Endodermal cell (in vitro differentiated cells): ENCODE measurements at regions not wholly inside any gene's neighbourhood (a gene's known extent, or its start where the extent isn't known, plus 50 kb on each side); places are given as distances from the start of the nearest gene placed in this dataset.

Experiments
- DNase-seq: peaks from one replicate; pipeline ENCODE4 v3.0.0-alpha.2; 2017
- H3K27ac ChIP-seq: 2 replicates; pipeline ENCODE4 v1.5.1; 2013; ENCODE audit warnings: mild to moderate bottlenecking, low read depth, low read length, moderate library complexity
- H3K27me3 ChIP-seq: 2 replicates; pipeline ENCODE4 v1.6.1; 2013; ENCODE audit warnings: mild to moderate bottlenecking, low read length, moderate library complexity; ENCODE audit not compliant: insufficient read depth, control insufficient read depth, poor library complexity, severe bottlenecking
- H3K36me3 ChIP-seq: 2 replicates; pipeline ENCODE4 v1.7.0; 2013; ENCODE audit warnings: mild to moderate bottlenecking, low read length, moderate library complexity; ENCODE audit not compliant: control insufficient read depth, insufficient read depth
- H3K4me1 ChIP-seq: one replicate; pipeline ENCODE4 v1.7.0; 2013; ENCODE audit warnings: low read length; ENCODE audit not compliant: control insufficient read depth, insufficient read depth
- H3K4me3 ChIP-seq: 2 replicates; pipeline ENCODE4 v1.5.1; 2013; ENCODE audit warnings: mild to moderate bottlenecking, low read length, moderate library complexity
- H3K9ac ChIP-seq: 2 replicates; pipeline ENCODE4 v1.6.1; 2013; ENCODE audit warnings: mild to moderate bottlenecking, low read length, moderate library complexity; ENCODE audit not compliant: poor library complexity, severe bottlenecking; ENCODE audit errors: extremely low read depth
- H3K9me3 ChIP-seq: 2 replicates; pipeline ENCODE4 v1.6.1; 2013; ENCODE audit warnings: mild to moderate bottlenecking, low read length, moderate library complexity; ENCODE audit not compliant: control insufficient read depth
- H3K27ac Mint-ChIP-seq: 2 replicates; pipeline ENCODE4 v1.8.0; 2020; ENCODE audit warnings: mixed read lengths
- H3K27me3 Mint-ChIP-seq: 2 replicates; pipeline ENCODE4 v1.8.0; 2021; ENCODE audit warnings: mild to moderate bottlenecking, mixed read lengths; ENCODE audit not compliant: insufficient read depth
- H3K36me3 Mint-ChIP-seq: 2 replicates; pipeline ENCODE4 v1.8.0; 2020; ENCODE audit warnings: low read depth, mixed read lengths
- H3K4me1 Mint-ChIP-seq: 2 replicates; pipeline ENCODE4 v1.8.0; 2020; ENCODE audit warnings: mixed read lengths
- H3K4me3 Mint-ChIP-seq: 2 replicates; pipeline ENCODE4 v1.8.0; 2020; ENCODE audit warnings: mild to moderate bottlenecking, moderate library complexity, mixed read lengths
- H3K9me3 Mint-ChIP-seq: 2 replicates; pipeline ENCODE4 v1.8.0; 2020; ENCODE audit warnings: mild to moderate bottlenecking, mixed read lengths
- WGBS, 2 experiments: methylation state at CpG; one replicate each; pipeline versions ENCODE4 v1.1.5 to v1.1.7; 2013; ENCODE audit warnings: missing lambda C conversion rate in 2 of 2, mixed read lengths in 1 of 2; ENCODE audit not compliant: insufficient coverage in 1 of 2, insufficient read length in 1 of 2; 5-methylcytosine and 5-hydroxymethylcytosine counted together
- TF ChIP-seq, protein P1 (sequence below): fragments of 200-600 bp; sonication (generic); conservative IDR thresholded peaks from 2 replicates; pipeline ENCODE4 v1.5.0; 2021; ENCODE audit warnings: antibody characterized with exemption, mild to moderate bottlenecking

DNA sequence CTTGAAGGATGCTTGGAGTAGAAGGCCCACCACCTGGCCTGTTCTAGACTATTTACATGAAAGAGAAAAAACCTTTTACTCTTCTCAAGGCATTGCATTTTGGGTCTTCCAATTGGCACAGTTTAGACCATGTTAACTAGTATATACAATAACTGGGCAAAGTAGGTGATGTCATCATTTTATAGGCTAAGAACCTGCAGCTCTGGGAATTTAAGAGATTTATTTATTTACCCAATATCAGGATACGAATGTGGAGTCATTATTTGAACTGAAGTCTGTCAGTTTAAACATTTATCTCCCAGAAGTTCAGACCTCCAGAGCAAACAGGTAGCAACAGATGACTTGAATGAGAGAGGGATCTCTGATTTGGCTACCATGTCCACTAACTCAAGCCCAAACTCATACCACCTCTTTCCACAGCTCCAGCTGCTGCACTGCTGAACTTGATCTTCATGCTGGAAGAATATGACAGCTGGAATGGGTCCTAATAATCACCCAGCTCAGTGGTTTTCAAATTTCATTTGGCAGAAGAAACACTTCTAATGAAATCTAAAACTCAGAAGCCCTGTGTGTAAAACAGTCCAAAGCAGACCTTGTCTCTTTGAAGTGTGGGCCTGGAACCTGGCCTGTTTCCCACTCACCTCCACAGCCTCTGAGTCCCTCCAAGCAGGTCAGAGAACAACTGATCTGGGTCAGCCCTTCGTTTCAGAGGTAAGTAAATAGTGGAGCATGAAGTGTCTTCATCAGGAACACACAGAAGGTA is 179.2 kb downstream of the EMP1 start:
- Histone ChIP-seq H3K4me3 (peak overlapping the region; percentile 9), H3K27ac (no peak overlapping the region), H3K9me3 (peaks cover 8% of the 10 kb centered on the region), H3K36me3 (no peaks in the 10 kb centered on the region), H3K9ac (no peak overlapping the region), H3K4me1 (peaks cover 10% of the 10 kb centered on the region), H3K27me3 (peaks cover 53% of the 10 kb centered on the region)
- TF ChIP-seq, protein P1, sequence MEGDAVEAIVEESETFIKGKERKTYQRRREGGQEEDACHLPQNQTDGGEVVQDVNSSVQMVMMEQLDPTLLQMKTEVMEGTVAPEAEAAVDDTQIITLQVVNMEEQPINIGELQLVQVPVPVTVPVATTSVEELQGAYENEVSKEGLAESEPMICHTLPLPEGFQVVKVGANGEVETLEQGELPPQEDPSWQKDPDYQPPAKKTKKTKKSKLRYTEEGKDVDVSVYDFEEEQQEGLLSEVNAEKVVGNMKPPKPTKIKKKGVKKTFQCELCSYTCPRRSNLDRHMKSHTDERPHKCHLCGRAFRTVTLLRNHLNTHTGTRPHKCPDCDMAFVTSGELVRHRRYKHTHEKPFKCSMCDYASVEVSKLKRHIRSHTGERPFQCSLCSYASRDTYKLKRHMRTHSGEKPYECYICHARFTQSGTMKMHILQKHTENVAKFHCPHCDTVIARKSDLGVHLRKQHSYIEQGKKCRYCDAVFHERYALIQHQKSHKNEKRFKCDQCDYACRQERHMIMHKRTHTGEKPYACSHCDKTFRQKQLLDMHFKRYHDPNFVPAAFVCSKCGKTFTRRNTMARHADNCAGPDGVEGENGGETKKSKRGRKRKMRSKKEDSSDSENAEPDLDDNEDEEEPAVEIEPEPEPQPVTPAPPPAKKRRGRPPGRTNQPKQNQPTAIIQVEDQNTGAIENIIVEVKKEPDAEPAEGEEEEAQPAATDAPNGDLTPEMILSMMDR, result no peak
- peaks cover 14% of the 10 kb centered on the region for H3K9me3 Mint-ChIP-seq
- peaks cover 81% of the 10 kb centered on the region for H3K4me1 Mint-ChIP-seq
- no peak overlapping the region for H3K27ac Mint-ChIP-seq
- WGBS, 2 experiments, result 90 to 100% methylated on average over 1 to 2 of the region's 2 CpGs
- no peak for DNase-seq
- peaks cover 63% of the 10 kb centered on the region for H3K27me3 Mint-ChIP-seq
- H3K36me3 Mint-ChIP-seq, result peaks cover 2% of the 10 kb centered on the region
- no peak overlapping the region for H3K4me3 Mint-ChIP-seq

DNA sequence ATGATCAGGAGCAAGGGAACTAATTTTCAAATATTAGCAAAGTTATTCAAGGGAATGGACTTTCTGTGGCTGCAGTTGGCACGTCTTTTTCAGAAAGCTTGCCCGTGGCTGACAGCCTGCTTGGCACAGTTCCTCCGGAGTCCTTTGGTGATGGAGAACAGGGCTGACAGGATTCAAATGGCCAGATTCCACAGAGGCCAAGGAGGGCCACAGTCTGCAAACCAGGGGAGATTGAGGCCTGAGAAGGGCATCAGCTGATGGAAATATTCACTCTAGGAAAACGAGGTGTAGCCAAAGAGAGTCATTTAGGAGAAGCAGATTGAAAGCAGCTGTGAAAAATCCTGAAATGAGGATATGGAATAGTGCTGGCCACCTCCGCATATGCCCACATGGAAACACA is 178.3 kb downstream of the EMP1 start:
- peaks cover 10% of the 10 kb centered on the region for H3K4me1 ChIP-seq
- peaks cover 14% of the 10 kb centered on the region for H3K9me3 Mint-ChIP-seq
- H3K27me3 ChIP-seq, result peaks cover 55% of the 10 kb centered on the region
- peaks cover 58% of the 10 kb centered on the region for H3K27me3 Mint-ChIP-seq
- TF ChIP-seq, protein P1, result no peak
- no peak overlapping the region for H3K27ac ChIP-seq
- peaks cover 2% of the 10 kb centered on the region for H3K36me3 Mint-ChIP-seq
- peaks cover 78% of the 10 kb centered on the region for H3K4me1 Mint-ChIP-seq
- H3K36me3 ChIP-seq, result no peaks in the 10 kb centered on the region
- H3K4me3 ChIP-seq, result no peak overlapping the region
- no peak overlapping the region for H3K27ac Mint-ChIP-seq
- 90 to 100% methylated on average over 5 of the region's 5 CpGs for WGBS, 2 experiments
- H3K4me3 Mint-ChIP-seq, result no peak overlapping the region
- peaks cover 8% of the 10 kb centered on the region for H3K9me3 ChIP-seq
- no peak for DNase-seq
- no peak overlapping the region for H3K9ac ChIP-seq

DNA sequence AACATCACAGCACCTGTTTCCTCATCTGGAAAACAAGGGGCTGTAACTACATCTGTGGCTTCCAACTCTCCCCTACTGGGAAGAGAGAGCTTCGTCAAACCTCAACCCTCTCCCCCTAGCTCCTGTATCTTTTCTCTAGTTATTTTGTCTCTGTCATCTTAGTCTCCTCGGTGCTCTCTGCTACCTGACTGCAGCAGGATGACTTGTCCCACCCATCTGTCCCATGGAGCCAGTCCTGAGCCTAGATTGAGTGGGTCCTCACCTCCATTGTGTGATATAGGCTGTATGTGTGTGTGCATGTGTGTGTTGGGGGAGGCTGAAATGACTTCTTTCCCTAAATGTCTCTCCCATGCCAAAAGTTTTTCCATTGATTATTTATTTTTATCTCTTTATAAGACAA is 177.3 kb downstream of the EMP1 start:
- Mint-ChIP-seq H3K9me3 (peaks cover 14% of the 10 kb centered on the region), H3K27me3 (peaks cover 56% of the 10 kb centered on the region), H3K4me3 (no peak overlapping the region), H3K36me3 (peaks cover 2% of the 10 kb centered on the region), H3K4me1 (peaks cover 80% of the 10 kb centered on the region), H3K27ac (no peak overlapping the region)
- Histone ChIP-seq H3K4me1 (peaks cover 10% of the 10 kb centered on the region), H3K9ac (no peak overlapping the region), H3K27me3 (peaks cover 55% of the 10 kb centered on the region), H3K9me3 (peaks cover 8% of the 10 kb centered on the region), H3K36me3 (no peaks in the 10 kb centered on the region), H3K27ac (no peak overlapping the region), H3K4me3 (no peak overlapping the region)
- 93% methylated on average over 2 of the region's 2 CpGs; no CpG with 5 or more reads in 1 of the 2 experiments for WGBS, 2 experiments
- DNase-seq, result no peak
- TF ChIP-seq, protein P1, result no peak
